ENCODE measurements at regions not wholly inside any gene's neighbourhood (a gene's known extent, or its start where the extent isn't known, plus 50 kb on each side); places are given as distances from the start of the nearest gene placed in this dataset.
A peak's percentile ranks its signal among the peaks of the same experiment; 100 is the strongest.

DNA sequence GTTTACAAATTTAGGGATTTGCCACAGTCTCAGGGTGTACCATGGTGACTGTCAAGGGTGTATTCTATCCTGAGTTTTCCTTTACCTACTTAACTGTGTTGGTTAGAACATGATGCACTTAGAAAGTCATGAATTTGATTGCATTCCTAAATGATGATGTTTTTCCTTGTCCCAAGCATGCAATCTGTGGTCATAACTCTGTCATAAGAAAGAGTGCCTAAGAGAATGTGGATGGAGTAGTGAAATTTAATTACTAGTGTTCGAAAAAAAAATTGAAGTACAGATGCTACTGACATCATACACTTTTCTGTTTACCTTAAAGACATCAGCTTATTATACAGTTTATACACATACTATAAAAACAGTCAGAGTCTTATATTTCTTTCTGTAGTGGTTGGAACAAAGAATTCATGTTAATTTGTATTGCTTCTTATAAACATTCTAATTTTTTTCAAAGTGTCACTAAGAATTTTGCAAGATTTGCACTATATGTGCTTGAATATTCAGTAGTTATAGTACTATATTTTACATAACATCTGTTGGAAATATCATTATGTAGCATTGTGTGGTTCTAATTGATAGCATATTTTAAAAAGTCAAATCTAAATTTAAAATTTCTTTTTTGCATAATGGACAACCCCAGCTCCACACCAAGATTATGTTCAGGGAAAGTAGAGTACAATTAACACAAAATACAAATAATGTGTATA is 231.3 kb upstream of the KCNMB2 start:
- H3K4me3 ChIP-seq (ENCODE audit: control insufficient read depth, low read depth, low read length): no peak overlapping the region
- peak; percentile 86 for DNase-seq (ENCODE audit: low read depth)
- TF ChIP-seq, protein P1, sequence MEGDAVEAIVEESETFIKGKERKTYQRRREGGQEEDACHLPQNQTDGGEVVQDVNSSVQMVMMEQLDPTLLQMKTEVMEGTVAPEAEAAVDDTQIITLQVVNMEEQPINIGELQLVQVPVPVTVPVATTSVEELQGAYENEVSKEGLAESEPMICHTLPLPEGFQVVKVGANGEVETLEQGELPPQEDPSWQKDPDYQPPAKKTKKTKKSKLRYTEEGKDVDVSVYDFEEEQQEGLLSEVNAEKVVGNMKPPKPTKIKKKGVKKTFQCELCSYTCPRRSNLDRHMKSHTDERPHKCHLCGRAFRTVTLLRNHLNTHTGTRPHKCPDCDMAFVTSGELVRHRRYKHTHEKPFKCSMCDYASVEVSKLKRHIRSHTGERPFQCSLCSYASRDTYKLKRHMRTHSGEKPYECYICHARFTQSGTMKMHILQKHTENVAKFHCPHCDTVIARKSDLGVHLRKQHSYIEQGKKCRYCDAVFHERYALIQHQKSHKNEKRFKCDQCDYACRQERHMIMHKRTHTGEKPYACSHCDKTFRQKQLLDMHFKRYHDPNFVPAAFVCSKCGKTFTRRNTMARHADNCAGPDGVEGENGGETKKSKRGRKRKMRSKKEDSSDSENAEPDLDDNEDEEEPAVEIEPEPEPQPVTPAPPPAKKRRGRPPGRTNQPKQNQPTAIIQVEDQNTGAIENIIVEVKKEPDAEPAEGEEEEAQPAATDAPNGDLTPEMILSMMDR (conservative IDR thresholded peaks at IDR 0.05; ENCODE audit: control insufficient read depth, insufficient read depth, low read depth, low read length): no peak

DNA sequence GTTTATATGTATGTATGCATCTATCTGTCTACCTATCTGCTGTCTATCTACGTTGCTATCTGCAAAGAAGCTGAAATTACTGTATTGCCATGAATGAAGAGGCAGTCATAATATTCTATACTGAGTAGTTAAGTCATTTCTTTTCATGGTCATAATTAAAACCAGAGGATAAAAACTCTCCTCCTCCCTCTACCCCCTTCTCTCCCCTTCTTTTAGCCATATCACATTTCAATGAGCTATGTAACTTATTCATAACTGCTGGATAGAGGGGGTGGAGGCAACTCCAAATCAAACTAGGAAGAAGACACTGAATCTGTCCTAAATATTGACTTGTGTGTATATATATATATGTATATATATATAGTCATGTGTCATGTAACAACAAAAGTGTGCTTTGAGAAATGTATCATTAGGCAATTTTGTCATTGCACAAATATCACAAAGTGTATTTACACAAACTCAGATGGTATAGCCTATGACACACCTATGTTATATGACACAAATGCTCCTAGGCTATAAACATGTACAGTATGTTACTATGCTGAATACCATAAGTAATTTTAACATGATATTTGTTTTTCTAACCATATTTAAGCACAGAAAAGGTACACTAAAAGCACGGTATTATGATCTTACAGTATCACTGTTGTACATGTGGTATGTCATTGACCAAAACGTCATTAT is 229.7 kb upstream of the KCNMB2 start:
- TF ChIP-seq, protein P1 (conservative IDR thresholded peaks at IDR 0.05; ENCODE audit: control insufficient read depth, insufficient read depth, low read depth, low read length): no peak
- no peak overlapping the region for H3K4me3 ChIP-seq (ENCODE audit: control insufficient read depth, low read depth, low read length)
- peak; percentile 34 for DNase-seq (ENCODE audit: low read depth)

DNA sequence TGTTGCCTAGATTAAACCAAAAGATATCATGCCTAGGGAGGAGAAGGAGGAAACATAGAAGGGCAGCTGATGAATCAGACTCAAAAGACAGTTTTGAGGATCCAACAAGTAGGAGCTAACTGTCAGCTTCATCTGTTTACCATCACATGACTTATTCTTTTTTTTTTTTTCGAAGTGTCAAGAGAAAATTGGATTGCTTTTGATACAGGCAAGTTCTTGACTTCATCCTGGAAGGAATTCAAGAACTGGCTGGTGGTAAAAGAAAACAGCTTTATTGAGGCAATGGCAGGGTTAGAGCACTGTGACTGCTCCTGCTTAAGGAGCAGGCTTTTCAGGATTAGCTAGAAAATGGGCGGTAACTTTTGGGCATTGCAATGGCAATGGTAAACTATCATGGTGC is 227.5 kb upstream of the KCNMB2 start:
- H3K4me3 ChIP-seq (ENCODE audit: control insufficient read depth, low read depth, low read length): no peak overlapping the region
- DNase-seq (ENCODE audit: low read depth): no peak
- TF ChIP-seq, protein P1 (conservative IDR thresholded peaks at IDR 0.05; ENCODE audit: control insufficient read depth, insufficient read depth, low read depth, low read length): no peak

GRCh38 chr3:178310949-178311348 is 225.3 kb upstream of the KCNMB2 start:
- no peak overlapping the region for H3K4me3 ChIP-seq (ENCODE audit: control insufficient read depth, low read depth, low read length)
- TF ChIP-seq, protein P1 (conservative IDR thresholded peaks at IDR 0.05; ENCODE audit: control insufficient read depth, insufficient read depth, low read depth, low read length): no peak
- DNase-seq (ENCODE audit: low read depth): no peak

GRCh38 chr3:178313716-178314115 is 222.5 kb upstream of the KCNMB2 start:
- H3K4me3 ChIP-seq (ENCODE audit: control insufficient read depth, low read depth, low read length): no peak overlapping the region
- DNase-seq (ENCODE audit: low read depth): no peak
- TF ChIP-seq, protein P1 (conservative IDR thresholded peaks at IDR 0.05; ENCODE audit: control insufficient read depth, insufficient read depth, low read depth, low read length): no peak

GRCh38 chr3:178318340-178318739 is 217.9 kb upstream of the KCNMB2 start:
- no peak for DNase-seq (ENCODE audit: low read depth)
- TF ChIP-seq, protein P1 (conservative IDR thresholded peaks at IDR 0.05; ENCODE audit: control insufficient read depth, insufficient read depth, low read depth, low read length): no peak
- no peak overlapping the region for H3K4me3 ChIP-seq (ENCODE audit: control insufficient read depth, low read depth, low read length)
